HG02943 (cell line): ENCODE measurements at regions not wholly inside any gene's neighbourhood (a gene's known extent, or its start where the extent isn't known, plus 50 kb on each side); places are given as distances from the start of the nearest gene placed in this dataset.
"Not testable (repeated sequence)": the region's sequence is repeated elsewhere in the genome, so short reads cannot be mapped to it uniquely, and the experiment has no call there.

Experiments
- ATAC-seq: cut with Tn5 transposase; IDR thresholded peaks from one replicate; pipeline ENCODE4 v1.9.1; 2021; ENCODE audit warnings: mild to moderate bottlenecking, low read depth, moderate library complexity; ENCODE audit not compliant: unreplicated experiment

DNA sequence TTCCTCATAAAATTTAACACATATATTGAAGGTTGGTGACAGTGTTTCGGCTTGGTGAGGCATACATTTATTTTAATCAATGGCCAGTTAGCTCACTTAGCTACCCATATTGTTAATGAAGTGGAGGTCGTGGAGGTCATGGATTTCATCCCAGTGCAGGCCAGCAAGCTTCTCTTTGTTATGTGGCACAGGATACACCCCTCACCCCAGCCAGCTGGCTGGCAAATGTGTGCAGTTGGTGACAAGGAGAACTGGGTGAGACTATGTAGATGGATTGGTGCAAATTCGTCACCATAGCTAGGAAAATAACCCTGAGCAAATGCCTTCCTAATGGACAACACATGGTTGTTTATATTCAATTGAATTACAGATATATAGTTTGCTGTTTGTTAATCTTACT is 50.5 kb upstream of the FOXP2 start:
- no peak for ATAC-seq

DNA sequence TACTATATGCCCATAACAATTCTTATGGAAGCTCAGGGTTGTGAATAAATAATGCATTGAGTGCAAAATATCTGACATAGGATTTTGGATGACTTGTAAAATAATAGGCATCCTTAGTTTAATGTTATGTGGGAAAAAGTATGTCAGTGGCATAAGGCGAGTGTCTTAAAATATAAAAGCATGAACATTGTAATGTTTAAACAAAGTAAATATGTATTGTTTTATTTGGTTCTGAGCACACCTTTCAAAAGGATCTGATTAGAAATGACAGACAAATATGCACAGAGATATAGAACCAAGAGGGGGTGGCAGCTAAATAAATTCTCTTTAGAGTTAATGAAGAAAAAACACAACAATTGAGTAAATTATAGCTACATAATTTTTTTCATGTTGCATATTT is 51.3 kb upstream of the FOXP2 start:
- ATAC-seq, result no peak

DNA sequence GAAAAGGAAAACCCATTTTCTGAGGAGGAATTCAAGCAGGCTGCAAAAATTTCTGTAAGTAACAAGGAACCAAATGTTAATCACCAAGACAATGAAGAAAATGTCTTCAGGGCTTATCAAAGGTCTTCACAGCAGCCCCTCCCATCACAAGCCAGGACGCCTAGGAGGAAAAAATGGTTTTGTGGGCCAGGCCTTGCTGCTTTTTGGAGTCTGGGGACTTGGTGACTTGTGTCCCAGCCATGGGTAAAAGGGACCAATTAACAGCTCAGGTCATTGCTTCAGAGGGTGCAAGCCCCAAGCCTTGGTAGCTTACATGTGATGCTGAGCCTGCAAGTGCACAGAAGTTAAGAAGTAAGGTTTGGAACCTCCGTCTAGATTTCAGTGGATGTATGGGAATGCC is 55.7 kb upstream of the FOXP2 start:
- no peak for ATAC-seq

DNA sequence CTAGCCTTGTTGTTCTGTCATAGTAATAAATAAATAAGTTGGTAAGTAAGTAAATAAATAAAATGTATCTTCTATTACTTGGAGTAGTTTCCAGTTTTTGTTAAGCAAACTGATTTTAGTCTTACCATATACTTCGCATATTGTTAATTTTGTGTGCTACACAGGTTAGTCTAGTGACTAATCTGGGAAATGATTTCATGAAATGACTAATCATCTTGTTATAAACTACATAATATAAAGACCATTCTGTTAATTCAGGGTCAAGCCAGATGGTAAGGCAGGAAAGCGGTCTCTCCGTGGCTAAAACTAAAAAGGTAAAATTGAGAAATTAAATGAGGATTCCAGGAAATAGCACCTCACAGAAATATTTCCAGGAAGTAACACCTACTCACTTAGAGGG is 58.5 kb upstream of the FOXP2 start:
- no peak for ATAC-seq

DNA sequence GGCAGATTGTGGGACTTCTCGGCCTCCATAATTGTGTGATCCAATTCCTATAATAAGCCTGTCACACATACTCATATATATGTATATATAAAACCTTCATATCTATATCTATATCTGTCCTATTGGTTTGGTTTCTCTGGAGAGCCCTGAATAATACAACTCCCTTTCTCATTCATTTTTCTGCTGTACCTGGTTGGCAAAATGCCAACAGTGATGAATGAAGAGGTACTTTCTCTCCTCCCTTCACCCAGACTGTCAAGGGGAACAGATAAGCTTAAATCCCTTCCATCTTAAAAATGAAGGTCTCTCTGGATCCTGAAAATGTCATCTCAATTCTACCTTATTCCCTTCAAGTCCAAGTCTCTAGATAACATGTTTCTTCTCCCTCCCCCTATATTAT is 60.3 kb upstream of the FOXP2 start:
- ATAC-seq, result no peak

DNA sequence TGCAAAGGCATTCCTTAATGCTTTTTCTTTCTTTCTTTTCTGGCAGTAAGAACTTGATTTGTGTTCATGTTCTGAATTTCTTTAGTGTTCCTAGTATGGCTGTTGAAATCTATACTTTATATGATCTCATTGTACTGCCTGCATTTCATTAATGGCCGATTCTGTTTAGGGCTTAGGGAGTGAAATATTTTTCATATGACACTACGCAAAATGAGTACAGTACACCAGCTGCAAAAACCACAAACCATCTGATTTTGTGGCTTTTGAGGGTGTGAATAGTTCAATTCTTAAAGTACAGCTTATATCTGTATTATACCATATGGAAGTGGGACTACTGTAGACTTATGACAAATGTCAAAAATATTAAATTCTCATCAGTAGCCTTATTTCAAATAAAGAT is 69.1 kb upstream of the FOXP2 start:
- ATAC-seq, result no peak

DNA sequence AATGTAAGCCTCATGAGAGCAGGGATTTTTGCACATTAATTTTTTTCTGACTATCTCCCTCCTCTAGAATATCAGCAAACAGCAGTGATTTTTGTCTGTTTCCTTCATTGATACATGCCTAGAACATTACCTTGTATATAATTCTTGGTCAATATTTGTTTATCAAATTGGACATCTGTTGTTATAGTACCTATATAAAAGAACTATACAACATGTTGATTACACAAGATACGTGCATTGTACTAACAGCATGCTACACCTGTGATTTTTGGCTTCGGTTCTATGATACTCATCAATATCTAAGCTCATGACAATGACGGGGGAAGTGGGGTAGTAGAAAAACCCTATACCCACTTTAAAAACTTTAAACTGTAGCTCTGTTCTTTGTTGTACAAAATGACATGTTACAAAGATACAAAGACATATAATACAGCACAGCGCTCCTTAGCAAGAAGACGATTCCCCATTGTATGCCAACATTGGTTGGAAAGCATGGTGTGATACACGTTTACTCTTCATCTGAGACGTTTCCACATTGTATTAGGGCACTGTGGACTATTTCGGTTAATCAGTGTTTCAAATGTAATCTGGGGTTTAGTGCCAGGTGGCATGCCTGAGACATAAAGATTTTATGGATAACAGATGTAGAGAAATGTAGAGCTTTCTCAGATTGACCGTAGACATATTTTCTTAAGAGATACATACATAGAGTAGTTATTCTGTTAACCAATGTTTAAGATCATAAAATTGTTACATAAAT is 70.5 kb upstream of the FOXP2 start:
- no peak for ATAC-seq

DNA sequence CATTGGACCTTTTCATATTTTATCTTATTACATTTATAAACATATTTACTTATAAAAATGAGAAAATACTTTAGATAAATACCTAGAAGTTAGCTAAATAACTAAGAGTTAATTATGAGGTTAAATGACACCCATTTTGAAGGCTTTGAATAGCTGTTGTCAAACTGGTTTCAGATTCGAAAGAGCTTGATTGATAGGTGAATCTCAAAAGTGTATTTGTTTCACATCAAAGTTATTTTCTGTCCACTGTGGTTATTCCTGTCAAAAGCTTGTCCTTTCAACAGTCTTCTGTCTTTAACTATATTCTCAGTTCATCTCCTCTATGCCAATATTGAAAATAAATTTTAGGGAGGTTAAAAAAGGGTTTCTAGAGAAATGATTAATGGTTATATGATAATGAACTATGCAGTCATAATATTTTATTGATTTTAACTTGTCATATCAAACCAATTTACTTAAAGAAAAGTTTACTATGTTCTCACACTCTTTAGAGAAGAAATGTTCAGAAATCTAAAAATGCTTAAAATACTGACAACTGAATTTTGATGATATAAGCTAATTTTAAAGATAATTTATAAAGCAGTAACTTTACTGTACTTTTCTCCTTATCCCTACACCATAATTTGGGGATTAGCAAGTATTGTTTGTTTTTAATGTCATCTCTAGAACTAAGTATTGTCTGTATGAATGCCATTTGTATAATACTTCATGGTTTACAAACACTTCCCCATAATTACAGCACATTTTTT is 72.0 kb upstream of the FOXP2 start:
- ATAC-seq, result no peak

DNA sequence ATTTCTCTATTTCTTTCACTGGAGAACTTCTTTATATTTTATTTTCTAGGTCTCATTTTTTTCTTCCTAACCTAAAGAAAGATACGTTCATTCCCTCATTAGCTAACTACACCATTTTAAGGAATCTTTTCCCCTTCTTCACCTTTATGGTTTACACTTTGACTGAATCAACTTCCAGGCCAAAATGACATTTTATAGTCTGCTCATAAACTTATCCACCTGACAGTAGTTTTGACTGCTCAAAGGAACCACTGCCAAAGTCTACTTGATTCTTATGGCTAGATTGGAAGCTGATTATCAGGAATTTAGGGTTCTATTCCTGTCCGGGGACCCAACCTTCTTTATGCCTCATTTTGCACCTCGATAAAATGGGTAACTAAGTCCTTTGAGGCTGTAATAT is 73.0 kb upstream of the FOXP2 start:
- no peak for ATAC-seq

DNA sequence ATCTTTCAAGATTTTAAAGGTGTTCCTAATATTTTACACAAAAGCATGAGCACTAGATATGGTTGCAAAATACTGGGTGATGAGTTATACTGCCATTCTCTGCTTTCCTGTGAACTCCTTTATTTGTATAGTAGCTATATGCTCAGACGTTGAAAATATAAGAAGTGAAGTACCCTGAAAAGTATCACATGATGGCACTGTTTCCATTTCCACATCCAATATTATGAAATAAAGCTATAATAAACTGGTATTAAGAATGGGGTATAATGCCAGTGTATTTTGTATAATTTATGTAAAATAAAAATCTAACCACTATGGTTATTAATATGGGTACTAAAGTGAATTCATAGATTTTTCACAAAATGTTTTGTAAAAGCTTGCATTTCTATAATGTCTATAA is 79.6 kb upstream of the FOXP2 start:
- no peak for ATAC-seq

DNA sequence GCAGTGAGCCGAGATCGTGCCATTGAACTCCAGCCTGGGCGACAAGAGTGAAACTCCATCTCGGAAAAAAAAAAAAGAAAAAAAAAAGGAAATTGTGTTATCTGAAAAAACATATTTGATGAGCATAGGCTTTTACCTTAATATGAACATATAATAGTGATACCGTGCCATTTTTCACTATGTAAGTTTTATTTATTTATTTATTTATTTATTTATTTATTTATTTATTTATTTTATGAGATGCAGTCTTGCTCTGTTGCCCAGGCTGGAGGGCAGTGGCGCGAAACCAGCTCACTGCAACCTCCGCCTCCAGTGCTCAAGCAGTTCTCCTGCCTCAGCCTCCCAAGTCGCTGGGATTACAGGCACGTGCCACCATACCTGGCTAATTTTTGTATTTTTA is 85.2 kb upstream of the FOXP2 start:
- ATAC-seq, result not testable (repeated sequence)

DNA sequence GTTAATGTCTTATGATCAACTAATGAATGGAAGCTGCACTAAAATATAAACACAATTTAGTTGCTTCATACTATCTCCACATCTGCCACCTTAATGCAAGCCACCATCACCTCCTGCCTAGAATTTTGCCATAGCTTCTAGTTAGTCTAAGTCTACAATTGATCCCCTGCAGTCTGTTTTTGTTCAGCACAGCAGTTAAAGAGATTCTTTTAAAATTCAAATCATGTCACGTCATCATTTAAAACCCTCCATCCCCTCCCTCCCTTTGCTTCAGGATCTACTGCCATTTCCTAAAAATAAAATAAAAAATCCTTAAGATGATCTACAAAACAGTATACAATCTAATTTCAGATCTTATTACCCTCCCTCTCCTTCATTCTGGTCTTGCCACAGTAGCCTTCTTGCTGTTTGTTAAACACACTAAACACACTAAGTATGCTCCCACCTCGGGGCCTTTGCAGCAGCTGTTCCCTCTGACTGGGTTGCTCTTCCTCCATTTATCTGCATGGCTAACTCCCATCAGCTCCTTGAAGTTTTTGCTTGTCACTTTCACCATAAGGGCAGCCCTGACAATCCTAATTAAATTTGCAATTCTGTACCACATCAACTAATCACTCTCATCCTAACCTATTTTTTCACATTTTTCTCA is 97.0 kb upstream of the FOXP2 start:
- no peak for ATAC-seq

DNA sequence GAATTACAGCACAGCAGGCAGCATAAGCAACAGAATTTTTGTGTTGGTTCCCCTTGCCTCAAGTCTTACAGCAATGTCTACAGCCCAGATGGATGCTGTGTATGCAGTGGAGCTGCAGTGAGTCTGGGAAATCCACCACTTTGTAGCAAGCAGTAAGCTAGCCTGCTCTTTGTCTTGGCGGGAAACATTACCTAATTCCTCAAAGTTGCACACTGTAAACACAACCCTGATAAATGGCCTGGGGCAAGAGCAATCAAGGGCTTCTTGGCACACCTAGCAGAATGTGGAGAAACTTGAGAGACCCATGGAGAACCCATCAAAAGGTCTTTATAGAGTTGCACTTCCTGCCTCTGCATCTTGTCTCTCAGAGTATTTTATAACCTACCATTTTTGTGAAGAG is 102.0 kb upstream of the FOXP2 start:
- ATAC-seq, result no peak

DNA sequence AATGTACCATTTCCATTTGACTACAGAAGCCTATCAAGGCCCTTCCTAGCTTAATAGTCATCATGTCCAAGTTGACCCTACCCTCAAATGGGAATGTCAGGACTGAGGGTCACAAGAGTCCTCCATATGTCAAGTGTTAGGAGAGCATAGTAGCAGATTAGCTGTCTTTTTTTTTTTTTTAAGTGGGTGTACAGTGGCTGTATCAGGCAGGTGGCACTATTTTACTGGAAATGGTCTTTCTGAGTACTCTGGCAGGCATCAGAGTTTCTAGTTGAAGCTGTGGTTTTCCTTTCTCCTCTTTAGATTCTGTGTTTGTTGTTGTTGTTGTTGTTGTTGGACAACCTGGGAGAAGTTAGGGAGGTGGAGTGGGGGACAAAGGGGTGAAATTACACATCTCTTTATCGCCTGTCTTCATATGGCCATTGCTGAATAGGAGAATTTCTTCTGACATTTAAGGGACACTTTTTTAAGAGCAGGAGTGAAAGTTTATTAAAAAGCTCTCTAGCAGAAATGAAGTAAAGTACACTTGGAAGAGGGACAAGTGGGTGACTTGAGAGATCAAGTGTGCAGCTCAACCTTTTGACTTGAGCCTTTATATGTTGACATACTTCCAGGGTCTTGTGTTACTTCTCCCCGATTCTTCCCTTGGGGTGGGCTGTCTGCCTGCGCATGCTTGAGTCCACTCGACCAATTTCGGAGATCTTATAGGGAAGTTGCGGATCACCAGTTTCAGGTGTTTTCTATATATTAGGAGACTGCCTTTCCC is 104.1 kb upstream of the FOXP2 start:
- ATAC-seq, result no peak

DNA sequence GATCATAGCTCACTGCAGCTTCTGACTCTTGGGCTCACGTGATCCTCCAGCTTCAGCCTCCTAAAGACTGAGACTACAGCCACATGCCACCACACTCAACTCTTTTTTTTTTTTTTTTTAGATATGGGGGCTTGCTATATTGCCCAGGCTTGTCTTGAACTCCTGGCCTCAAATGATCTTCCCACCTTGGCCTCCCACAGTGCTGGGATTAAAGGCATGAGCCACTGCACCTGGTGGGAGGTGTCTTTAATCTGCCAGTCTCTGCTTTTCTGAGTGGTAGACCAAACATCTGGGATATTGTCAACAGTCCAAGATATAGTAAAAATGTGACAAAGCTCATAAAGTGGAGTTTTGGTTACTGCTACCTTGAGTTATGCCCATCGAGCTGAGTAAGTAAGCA is 104.9 kb upstream of the FOXP2 start:
- no peak for ATAC-seq

DNA sequence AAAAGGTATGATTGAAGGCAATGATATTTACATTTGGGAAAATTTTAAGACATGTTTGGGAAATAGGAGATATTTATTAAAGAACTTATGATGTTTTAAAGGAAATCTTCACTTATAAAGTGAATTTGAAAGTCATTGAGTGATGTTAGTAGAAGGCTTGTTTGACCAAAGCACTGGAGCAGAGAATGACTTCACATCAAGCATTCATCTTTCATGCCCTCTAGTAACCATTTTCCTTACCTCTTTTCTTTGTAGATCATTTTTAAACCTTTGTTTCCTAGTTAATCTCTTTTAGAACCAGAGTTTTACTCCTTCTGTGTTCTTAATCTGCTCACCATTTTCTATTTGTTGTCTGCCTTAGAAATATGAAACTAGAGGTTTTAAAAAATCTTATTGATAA is 111.3 kb upstream of the FOXP2 start:
- no peak for ATAC-seq

DNA sequence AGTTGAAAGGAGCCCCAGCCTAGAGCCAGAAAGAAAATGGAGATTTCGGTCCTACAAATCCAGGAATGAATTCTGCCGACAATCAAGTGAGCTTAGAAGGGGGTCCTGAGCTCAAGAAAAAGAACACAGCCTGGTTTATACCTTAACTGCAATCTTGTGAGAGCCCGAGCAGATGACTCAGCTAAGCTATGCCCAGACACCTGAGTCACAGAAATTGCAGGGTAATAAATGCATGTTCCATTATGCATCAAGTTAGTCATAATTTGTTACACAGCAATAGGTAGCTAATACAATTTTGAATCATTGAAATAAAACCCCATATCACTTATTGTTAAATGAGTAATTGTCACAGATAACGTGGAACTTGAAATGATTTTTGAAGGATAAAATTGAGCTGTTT is 111.8 kb upstream of the FOXP2 start:
- ATAC-seq, result no peak

DNA sequence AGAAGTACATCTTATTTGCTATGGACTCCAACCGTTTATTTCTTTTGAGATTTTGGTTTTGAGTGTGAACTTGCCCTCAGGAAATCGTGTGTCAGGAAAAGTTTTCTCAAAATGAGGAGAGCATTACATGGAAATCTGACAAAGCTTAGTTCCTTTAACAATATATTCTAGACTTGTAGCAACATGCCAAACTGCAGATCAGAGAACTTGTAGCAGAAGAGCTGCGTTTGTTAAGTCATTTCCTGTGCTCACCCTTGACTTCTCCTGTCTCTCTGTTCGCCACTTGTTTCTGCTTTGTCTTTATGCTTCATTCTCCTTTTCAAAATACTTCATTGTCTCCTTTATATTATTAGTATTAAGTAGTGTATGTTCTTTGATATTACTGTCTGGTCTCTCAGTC is 116.6 kb upstream of the FOXP2 start:
- no peak for ATAC-seq

DNA sequence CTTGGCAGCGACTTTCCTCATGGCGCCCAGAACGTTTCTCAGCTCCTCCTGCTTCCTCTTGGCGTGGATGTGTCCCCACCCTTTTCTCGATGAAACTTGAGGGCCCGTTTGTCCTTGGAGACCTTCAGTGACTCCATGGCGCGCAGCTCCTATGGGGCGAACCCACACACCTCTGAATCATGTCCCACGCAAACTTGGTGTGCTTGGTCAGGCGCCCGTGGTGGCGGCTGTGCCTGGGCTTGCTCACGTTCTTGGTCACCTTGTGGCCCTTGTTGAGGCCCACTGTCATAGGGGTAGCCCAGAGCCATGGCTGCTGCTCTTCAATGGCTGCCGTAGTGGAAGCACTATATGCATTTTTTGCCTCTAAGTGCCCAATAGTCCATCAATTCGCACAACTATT is 117.5 kb upstream of the FOXP2 start:
- no peak for ATAC-seq

DNA sequence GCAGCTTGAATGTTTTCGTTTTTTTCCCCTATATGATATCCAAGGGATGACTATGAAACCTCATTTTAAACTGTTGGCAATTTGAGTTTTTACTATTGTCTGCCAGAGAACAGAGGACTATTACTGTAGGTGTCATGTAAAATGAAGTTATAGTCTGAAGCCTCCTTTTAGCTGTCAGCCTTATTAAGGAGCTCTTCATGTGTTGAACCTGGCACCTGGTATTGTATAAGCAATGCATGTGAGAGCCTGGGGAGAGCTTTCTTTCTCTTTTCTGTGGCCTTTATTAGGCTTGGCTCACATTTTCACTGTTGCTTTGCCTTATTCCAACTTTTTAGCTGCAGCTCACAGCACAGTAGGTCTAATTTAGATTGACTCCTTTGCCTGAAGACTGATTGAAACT is 119.1 kb upstream of the FOXP2 start:
- no peak for ATAC-seq

DNA sequence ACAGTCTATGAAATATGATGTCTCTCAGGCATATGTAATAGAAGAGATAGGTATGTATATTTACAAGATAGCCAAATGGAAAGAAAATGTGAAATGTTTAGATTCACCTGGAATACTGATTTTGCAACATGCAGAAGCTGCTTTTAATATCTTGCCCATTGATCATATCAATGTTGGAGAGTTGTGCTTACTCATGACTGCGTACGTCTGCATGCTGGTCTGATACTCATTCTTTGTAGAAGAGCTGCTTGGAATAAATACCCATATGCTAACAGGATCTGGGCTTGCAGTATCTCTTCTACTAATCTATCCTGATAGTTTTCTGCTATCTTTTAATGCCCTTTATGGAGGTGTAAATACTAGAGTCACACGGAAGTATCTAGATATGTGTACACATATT is 120.6 kb upstream of the FOXP2 start:
- no peak for ATAC-seq
